Panc1 (cell line): ENCODE measurements at regions not wholly inside any gene's neighbourhood (a gene's known extent, or its start where the extent isn't known, plus 50 kb on each side); places are given as distances from the start of the nearest gene placed in this dataset.

Experiments used
- ATAC-seq: fragments of 200-7000 bp; cut with Tn5 transposase; 2 replicates; pipeline ENCODE4 v1.9.1; 2020; ENCODE audit warnings: mild to moderate bottlenecking, moderate library complexity
- BruUV-seq: library from RNA; stranded (reverse); fragments of 400-500 nt; replicated peaks from 2 replicates; lab custom pipeline; 2021; lab: Mats Ljungman, UMichigan
- CTCF ChIA-PET: fragments of 300-600 bp; sonication (Branson Sonifier 250); formaldehyde crosslinking; loops from one replicate; lab custom pipeline; 2022; ENCODE audit warnings: antibody characterized with exemption; lab: Charles Lee
- POLR2A ChIA-PET: fragments of 300-600 bp; sonication (Branson Sonifier 250); formaldehyde crosslinking; loops from one replicate; lab custom pipeline; 2022; ENCODE audit warnings: antibody characterized with exemption; lab: Charles Lee
- DNase-seq: peaks from one replicate; pipeline ENCODE4 v3.0.0-alpha.2; 2010; ENCODE audit warnings: low read depth, low spot score
- H3K27ac ChIP-seq: 2 replicates; pipeline ENCODE4 v1.5.1; 2011; ENCODE audit warnings: mild to moderate bottlenecking, low read length, inconsistent platforms
- H3K27me3 ChIP-seq: fragments of 200-500 bp; sonication (Bioruptor generic); 2 replicates; pipeline ENCODE4 v1.6.0; 2014; ENCODE audit warnings: low read length, inconsistent platforms; ENCODE audit not compliant: control insufficient read depth, insufficient read depth
- H3K36me3 ChIP-seq: fragments of 200-500 bp; sonication (Bioruptor generic); 2 replicates; pipeline ENCODE4 v1.5.1; 2014; ENCODE audit warnings: inconsistent platforms, mild to moderate bottlenecking, low read length, moderate library complexity; ENCODE audit not compliant: control insufficient read depth, insufficient read depth
- H3K4me1 ChIP-seq: 2 replicates; pipeline ENCODE4 v1.5.1; 2011; ENCODE audit warnings: inconsistent platforms, mild to moderate bottlenecking, low read length, moderate library complexity; ENCODE audit not compliant: control insufficient read depth, insufficient read depth
- H3K4me3 ChIP-seq, 2 experiments: 2 replicates each; pipeline ENCODE4 v1.5.1; 2011 to 2012; ENCODE audit warnings: low read depth in 2 of 2, low read length in 2 of 2, mild to moderate bottlenecking in 2 of 2, inconsistent platforms in 1 of 2, moderate library complexity in 1 of 2
- H3K9me3 ChIP-seq: fragments of 200-500 bp; sonication (Bioruptor generic); 2 replicates; pipeline ENCODE4 v1.5.1; 2014; ENCODE audit warnings: low read depth, mild to moderate bottlenecking, inconsistent platforms, low read length, moderate library complexity; ENCODE audit not compliant: control insufficient read depth, insufficient read depth
- CTCF ChIP-seq: fragments of 450-650 bp; IDR thresholded peaks from 2 replicates; pipeline ENCODE4 v1.5.1; 2017; ENCODE audit warnings: mild to moderate bottlenecking
- POLR2AphosphoS5 ChIP-seq: IDR thresholded peaks from 2 replicates; pipeline ENCODE4 v1.6.1; 2012; ENCODE audit warnings: mild to moderate bottlenecking, low read depth, low read length, moderate library complexity
- REST ChIP-seq, 2 experiments: IDR thresholded peaks; 2 replicates each; pipeline ENCODE4 v1.6.1; 2011 to 2012; ENCODE audit warnings: low read depth in 2 of 2, control low read depth in 1 of 2, low read length in 1 of 2, mild to moderate bottlenecking in 1 of 2, moderate library complexity in 1 of 2; ENCODE audit not compliant: insufficient read depth in 1 of 2
- SIN3A ChIP-seq: IDR thresholded peaks from 2 replicates; pipeline ENCODE4 v1.6.1; 2012; ENCODE audit warnings: low read depth, mild to moderate bottlenecking, low read length, moderate library complexity, borderline replicate concordance; ENCODE audit not compliant: insufficient read depth
- TCF7L2 ChIP-seq: IDR thresholded peaks from 2 replicates; pipeline ENCODE4 v1.6.1; 2011; ENCODE audit warnings: mild to moderate bottlenecking, low read depth, low read length, inconsistent platforms
- in situ Hi-C: cut with HindIII; loops from 2 replicates; pipeline ENCODE4 v1.10.0; 2016; ENCODE audit warnings: low sequenced_read_pairs, low pct_unique_long_range_greater_than_20kb
- intact Hi-C: fragments of 100-400 bp; cut with micrococcal nuclease; formaldehyde crosslinking; loops from one replicate; pipeline ENCODE4 v1.10.0; 2022; ENCODE audit not compliant: unreplicated experiment

GRCh38 chr3:87973906-87974305 lies 84.9 kb downstream of the CGGBP1 start:
- in situ Hi-C loops (no loop called here), intact Hi-C loops (no loop called here)
- no TSS peak for BruUV-seq
- no peaks in the 10 kb centered on the region for H3K9me3 ChIP-seq
- DNase-seq (no peak), ATAC-seq (no peak)
- H3K27ac ChIP-seq: no peak overlapping the region
- H3K4me3 ChIP-seq: no peak overlapping the region
- no peak for TF ChIP-seq SIN3A
- no peak for TF ChIP-seq TCF7L2
- POLR2A ChIA-PET: no interaction called here
- no peaks in the 10 kb centered on the region for H3K27me3 ChIP-seq
- CTCF ChIA-PET: no interaction called here
- no peaks in the 10 kb centered on the region for H3K36me3 ChIP-seq
- H3K4me1 ChIP-seq: no peaks in the 10 kb centered on the region

- TF ChIP-seq CTCF: no peak
- TF ChIP-seq SIN3A: no peak
- TF ChIP-seq TCF7L2: no peak
- no peak for TF ChIP-seq REST (IDR thresholded peaks at IDR 0.05; ENCODE audit: insufficient read depth in 1 of 2, low read depth in 2 of 2, low read length in 1 of 2)
- TF ChIP-seq POLR2AphosphoS5: no peak
- H3K4me1 ChIP-seq: no peaks in the 10 kb centered on the region
- POLR2A ChIA-PET: no interaction called here
Measured at GRCh38 chr3:87969620-87970019, 89.2 kb downstream of the CGGBP1 start.

GRCh38 chr3:87968668-87969067 lies 90.1 kb downstream of the CGGBP1 start:
- Histone ChIP-seq H3K4me1 (no peaks in the 10 kb centered on the region), H3K27ac (no peak overlapping the region), H3K4me3 (no peak overlapping the region), H3K9me3 (no peaks in the 10 kb centered on the region), H3K27me3 (no peaks in the 10 kb centered on the region), H3K36me3 (no peaks in the 10 kb centered on the region)
- no TSS peak for BruUV-seq
- no peak for TF ChIP-seq POLR2AphosphoS5
- no peak for TF ChIP-seq TCF7L2
- no peak for TF ChIP-seq CTCF
- no peak for TF ChIP-seq REST (IDR thresholded peaks at IDR 0.05; ENCODE audit: insufficient read depth in 1 of 2, low read depth in 2 of 2, low read length in 1 of 2)
- TF ChIP-seq SIN3A: no peak
- in situ Hi-C loops: no loop called here
- POLR2A ChIA-PET: no interaction called here
- DNase-seq: no peak
- CTCF ChIA-PET: no interaction called here
- ATAC-seq: no peak
- intact Hi-C loops: no loop called here

More at GRCh38 chr3:87969620-87970019, 89.2 kb downstream of the CGGBP1 start:
- H3K4me3 ChIP-seq: no peak overlapping the region
- CTCF ChIA-PET: no interaction called here
- no peaks in the 10 kb centered on the region for H3K27me3 ChIP-seq
- H3K36me3 ChIP-seq: no peaks in the 10 kb centered on the region
- in situ Hi-C loops (no loop called here), intact Hi-C loops (no loop called here)
- H3K9me3 ChIP-seq: no peaks in the 10 kb centered on the region
- H3K27ac ChIP-seq: no peak overlapping the region
- ATAC-seq (no peak), DNase-seq (no peak)
- BruUV-seq: no TSS peak
